Stimulated activated naive B cell treated with anti-CD40 and anti-IgM and Interleukin-4, amounts not matched to agents 10 μg/mL and 1 μg/mL and 100 μg/mL, for 72 hours (primary cell): ENCODE measurements at regions not wholly inside any gene's neighbourhood (a gene's known extent, or its start where the extent isn't known, plus 50 kb on each side); places are given as distances from the start of the nearest gene placed in this dataset.
"Not testable (repeated sequence)": the region's sequence is repeated elsewhere in the genome, so short reads cannot be mapped to it uniquely, and the experiment has no call there.

Experiments
- ATAC-seq, 2 donors: fragments of 150-1000 bp; cut with Tn5 transposase; replicated peaks; 2 replicates each; pipeline ENCODE4 v1.10.0; 2021; ENCODE audit warnings: moderate library complexity in 1 of 2
- DNase-seq: peaks from one replicate; pipeline ENCODE4 v3.0.0; 2021
- H3K27ac Mint-ChIP-seq: one replicate; pipeline ENCODE4 v1.8.0; 2022; ENCODE audit warnings: mild to moderate bottlenecking, mixed read lengths
- H3K27me3 Mint-ChIP-seq, 2 donors: one replicate each; pipeline ENCODE4 v1.8.0; 2022; ENCODE audit warnings: mixed read lengths in 2 of 2
- H3K36me3 Mint-ChIP-seq, 2 donors: one replicate each; pipeline ENCODE4 v1.8.0; 2022; ENCODE audit warnings: mixed read lengths in 2 of 2, mild to moderate bottlenecking in 1 of 2
- H3K4me1 Mint-ChIP-seq, 2 donors: one replicate each; pipeline ENCODE4 v1.8.0; 2022; ENCODE audit warnings: mixed read lengths in 2 of 2, mild to moderate bottlenecking in 1 of 2
- H3K4me3 Mint-ChIP-seq, 2 donors: one replicate each; pipeline ENCODE4 v1.8.0; 2022; ENCODE audit warnings: mild to moderate bottlenecking in 2 of 2, mixed read lengths in 2 of 2, moderate library complexity in 1 of 2
- H3K9me3 Mint-ChIP-seq, 2 donors: one replicate each; pipeline ENCODE4 v1.8.0; 2022; ENCODE audit warnings: mixed read lengths in 2 of 2, mild to moderate bottlenecking in 1 of 2

DNA sequence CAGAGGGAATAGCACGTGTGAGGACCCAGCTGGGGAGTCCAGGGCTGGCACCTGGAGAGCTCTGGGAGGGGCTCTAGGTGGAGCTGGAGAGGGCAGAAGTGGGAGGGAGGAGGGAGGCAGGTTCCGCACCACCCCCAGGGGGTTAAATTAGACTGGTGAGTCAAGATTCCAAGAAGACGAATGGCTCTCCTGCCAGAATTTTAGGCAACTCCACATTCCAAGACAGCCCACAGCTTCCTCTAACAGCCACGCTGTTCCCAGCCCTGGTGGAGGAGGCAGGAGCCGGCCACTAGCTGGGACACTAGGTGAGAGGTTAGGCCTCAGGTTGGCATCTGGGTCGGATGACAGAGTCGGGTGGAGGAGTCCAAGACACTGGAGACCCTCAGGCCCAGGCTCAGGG is 60.2 kb downstream of the TFAP2C start:
- H3K27ac Mint-ChIP-seq, result no peak overlapping the region
- no peaks in the 10 kb centered on the region for H3K4me1 Mint-ChIP-seq
- H3K27me3 Mint-ChIP-seq, result peaks cover 3 to 15% of the 10 kb centered on the region in 2 donors
- ATAC-seq, result no peak
- H3K36me3 Mint-ChIP-seq, result no peaks in the 10 kb centered on the region
- DNase-seq, result no peak
- H3K9me3 Mint-ChIP-seq, result peaks cover 2 to 3% of the 10 kb centered on the region in 2 donors
- no peak overlapping the region for H3K4me3 Mint-ChIP-seq

DNA sequence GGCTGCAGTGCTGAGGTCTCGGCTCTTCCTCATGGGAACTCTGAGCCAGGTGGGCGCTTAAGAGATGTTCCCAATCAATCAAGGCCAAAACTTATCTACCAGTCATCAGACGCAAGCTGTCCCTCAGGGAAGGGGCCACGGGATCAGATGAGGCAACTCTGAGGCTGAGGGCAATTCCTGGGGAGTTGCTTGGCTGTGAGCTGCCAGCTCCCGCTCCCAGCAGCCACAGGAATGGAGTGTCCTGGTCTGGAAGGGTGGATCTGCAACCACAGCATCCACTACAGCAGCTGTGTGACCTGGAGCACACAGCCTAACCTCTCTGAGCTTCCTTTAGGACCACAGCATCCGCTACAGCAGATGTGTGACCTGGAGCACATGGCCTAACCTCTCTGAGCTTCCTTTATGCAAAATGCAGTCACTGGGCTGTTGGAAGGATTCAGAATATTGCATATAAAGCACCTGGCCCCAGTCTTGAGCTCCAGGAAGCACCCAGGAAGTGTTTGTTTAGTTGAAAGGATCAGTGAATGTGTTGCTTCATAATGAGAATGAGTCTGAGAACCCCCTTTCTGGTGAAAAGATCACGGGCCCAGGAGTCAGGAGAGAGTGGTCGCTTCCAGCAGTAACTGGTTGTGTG is 60.9 kb downstream of the TFAP2C start:
- no peaks in the 10 kb centered on the region for H3K36me3 Mint-ChIP-seq
- DNase-seq (no peak), ATAC-seq (no peak)
- H3K27me3 Mint-ChIP-seq, result peaks cover 3 to 15% of the 10 kb centered on the region in 2 donors
- no peak overlapping the region for H3K27ac Mint-ChIP-seq
- peaks cover 2 to 3% of the 10 kb centered on the region in 2 donors for H3K9me3 Mint-ChIP-seq
- no peaks in the 10 kb centered on the region for H3K4me1 Mint-ChIP-seq
- no peak overlapping the region for H3K4me3 Mint-ChIP-seq

DNA sequence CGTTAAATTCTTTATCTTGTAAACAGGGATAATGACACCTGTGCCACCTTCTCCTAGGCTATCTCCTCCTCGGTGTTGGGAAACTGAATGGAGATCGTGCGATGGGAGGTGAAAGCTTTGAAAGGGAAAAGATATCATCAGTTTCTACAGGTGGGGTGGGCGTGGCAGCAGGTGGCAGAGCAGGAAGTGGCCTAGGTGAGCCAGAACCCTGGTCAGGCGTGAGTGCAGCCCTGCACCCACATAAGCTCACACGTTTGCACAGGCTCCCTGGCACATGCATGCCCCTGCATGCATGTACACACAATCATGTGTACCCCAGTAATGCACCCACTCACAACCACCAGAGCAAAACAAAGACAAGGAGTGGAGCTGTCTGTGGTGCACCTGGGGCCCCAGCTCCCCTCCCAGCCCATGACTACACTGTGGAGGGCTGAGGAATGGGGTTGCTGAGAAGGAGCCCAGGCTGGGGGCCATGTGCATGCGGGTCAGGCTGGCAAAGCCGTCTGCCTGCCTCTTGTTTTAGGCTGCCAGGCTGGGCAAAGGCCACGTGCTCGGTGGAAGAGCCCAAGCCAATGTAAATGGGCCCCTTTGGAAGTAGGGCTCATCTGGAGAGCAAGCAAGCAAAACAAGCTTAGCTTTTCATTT is 61.5 kb downstream of the TFAP2C start:
- H3K27me3 Mint-ChIP-seq, result peaks cover 3 to 15% of the 10 kb centered on the region in 2 donors
- H3K27ac Mint-ChIP-seq, result no peak overlapping the region

DNA sequence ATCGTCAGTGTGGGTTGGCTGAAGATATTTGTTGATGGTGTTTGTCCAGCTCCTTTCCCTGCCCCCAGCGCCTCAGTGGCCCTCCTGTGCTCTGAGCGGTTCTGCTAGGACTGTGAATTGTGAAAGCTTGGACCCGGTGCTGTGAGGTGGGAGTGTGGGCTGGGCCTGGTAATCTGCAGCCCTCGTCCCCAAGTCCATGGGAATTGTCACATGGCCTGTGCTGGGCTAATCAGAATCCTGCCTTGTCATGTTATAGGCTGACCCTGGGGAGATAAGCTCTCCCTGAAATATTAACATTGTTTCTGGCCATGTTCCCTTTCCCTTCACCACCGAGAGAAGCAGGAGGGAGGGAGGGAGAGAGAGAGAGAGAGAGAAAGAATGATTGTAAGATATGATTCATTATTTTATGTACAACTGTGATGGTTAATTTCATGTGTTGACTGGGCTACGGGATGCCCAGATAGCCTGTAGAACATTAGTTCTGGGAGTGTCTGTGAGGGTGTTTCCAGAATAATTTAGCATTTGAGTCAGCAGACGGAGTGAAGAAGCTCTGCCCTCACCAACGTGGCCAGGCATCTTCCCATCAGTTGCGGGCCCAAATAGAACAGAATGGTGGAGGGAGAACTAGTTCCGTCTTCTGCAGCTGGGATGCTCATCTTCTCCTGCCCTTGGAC is 62.4 kb downstream of the TFAP2C start:
- H3K27me3 Mint-ChIP-seq, result peaks cover 3 to 15% of the 10 kb centered on the region in 2 donors
- no peak for DNase-seq
- no peak overlapping the region for H3K27ac Mint-ChIP-seq
- no peaks in the 10 kb centered on the region for H3K36me3 Mint-ChIP-seq
- no peak overlapping the region for H3K4me3 Mint-ChIP-seq
- ATAC-seq, result no peak
- no peaks in the 10 kb centered on the region for H3K4me1 Mint-ChIP-seq
- H3K9me3 Mint-ChIP-seq, result peaks cover 3 to 4% of the 10 kb centered on the region in 2 donors

More for the DNA sequence above, 61.5 kb downstream of the TFAP2C start:
- Mint-ChIP-seq H3K4me1 (no peaks in the 10 kb centered on the region), H3K9me3 (peaks cover 3 to 4% of the 10 kb centered on the region in 2 donors), H3K4me3 (no peak overlapping the region), H3K36me3 (no peaks in the 10 kb centered on the region)
- ATAC-seq (no peak), DNase-seq (no peak)

DNA sequence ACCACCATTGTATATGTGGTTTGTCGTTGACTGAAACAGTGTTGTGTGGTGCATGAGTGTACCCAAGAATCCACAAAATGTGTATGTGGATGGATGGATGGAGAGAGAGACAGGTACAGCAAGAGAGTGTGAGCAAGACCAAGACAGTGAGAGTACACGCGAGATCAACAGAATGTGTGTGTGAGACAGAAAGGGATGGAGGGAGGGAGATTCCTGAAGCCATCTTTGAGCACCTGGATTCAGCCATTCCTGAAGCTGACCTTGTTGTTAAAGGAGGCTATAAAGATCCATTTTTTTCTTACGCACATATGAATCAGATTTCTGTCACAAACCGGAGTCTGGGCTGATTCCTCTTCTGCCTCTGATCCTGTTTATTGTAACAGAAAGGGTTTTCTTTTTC is 64.1 kb downstream of the TFAP2C start:
- no peak overlapping the region for H3K27ac Mint-ChIP-seq
- peaks cover 3 to 4% of the 10 kb centered on the region in 2 donors for H3K9me3 Mint-ChIP-seq
- no peak overlapping the region for H3K4me3 Mint-ChIP-seq
- H3K4me1 Mint-ChIP-seq, result no peaks in the 10 kb centered on the region
- H3K36me3 Mint-ChIP-seq, result no peaks in the 10 kb centered on the region
- ATAC-seq (no peak), DNase-seq (no peak)
- H3K27me3 Mint-ChIP-seq, result peaks cover 3 to 15% of the 10 kb centered on the region in 2 donors

DNA sequence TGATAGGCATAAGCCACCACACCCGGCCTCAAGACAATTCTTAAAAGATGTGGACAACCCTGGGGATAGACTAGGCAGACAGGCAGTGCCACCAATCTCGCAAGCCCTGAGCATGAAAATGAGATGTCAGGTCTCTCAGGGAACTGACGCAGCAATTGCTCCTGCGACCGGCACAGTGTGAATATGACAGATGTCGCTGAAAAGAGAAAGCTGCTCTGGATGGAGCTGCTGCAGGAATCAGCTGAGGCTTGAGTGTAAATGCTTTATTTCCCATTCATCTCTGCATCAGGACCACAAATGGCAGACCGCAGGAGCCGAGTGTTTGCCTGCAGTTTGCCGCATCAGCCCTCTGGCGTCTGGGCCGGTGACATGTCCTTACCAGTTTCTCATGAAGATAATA is 68.4 kb downstream of the TFAP2C start:
- no peak for DNase-seq
- H3K36me3 Mint-ChIP-seq, result no peaks in the 10 kb centered on the region
- no peak overlapping the region for H3K4me3 Mint-ChIP-seq
- H3K4me1 Mint-ChIP-seq, result no peaks in the 10 kb centered on the region
- ATAC-seq, result no peak
- H3K27me3 Mint-ChIP-seq, result peaks cover 3 to 6% of the 10 kb centered on the region in 2 donors
- H3K27ac Mint-ChIP-seq, result no peak overlapping the region
- peaks cover 3 to 6% of the 10 kb centered on the region in 2 donors for H3K9me3 Mint-ChIP-seq

DNA sequence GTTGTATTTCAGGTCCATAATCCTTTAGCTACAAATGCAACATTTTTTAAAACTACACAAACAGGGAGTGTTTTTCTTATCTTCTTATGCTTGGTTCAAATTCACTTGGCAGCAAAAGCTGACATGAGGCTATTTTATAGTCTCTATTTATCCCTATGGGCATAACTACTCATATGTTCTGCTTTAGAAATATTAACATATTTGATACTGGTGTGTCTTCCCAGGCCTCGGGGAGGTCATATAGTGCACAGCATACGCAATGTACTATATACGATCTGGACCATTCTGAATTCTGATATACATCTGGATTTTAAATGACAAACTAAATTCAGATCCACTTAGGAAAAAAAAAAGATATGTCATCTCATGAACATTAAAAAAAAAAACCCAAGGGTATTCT is 69.2 kb downstream of the TFAP2C start:
- H3K4me1 Mint-ChIP-seq, result no peaks in the 10 kb centered on the region
- DNase-seq (no peak), ATAC-seq (no peak)
- no peak overlapping the region for H3K4me3 Mint-ChIP-seq
- no peak overlapping the region for H3K27ac Mint-ChIP-seq
- H3K27me3 Mint-ChIP-seq, result peaks cover 0 to 6% of the 10 kb centered on the region in 2 donors
- peaks cover 0 to 4% of the 10 kb centered on the region in 2 donors for H3K9me3 Mint-ChIP-seq
- no peaks in the 10 kb centered on the region for H3K36me3 Mint-ChIP-seq

DNA sequence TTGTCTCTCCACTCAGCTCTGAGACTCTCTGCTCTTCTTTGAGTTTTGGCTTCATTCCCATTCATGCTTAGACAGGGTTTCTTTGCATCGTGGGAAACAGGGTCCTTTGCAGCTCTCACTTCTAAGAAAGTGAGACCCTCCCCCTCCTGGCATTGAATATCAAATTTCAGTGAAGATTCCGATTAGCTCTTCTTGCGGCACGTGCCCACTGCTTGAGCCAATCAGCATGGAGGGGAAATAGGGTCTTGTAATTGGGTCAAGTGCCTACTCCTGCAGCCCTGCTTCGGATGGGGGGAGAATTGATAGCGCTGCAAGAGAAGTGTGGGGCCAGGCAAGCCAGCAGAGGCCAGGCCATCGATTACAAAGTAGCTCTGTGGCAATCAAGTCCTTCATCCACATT is 69.6 kb downstream of the TFAP2C start:
- Mint-ChIP-seq H3K9me3 (peaks cover 0 to 4% of the 10 kb centered on the region in 2 donors), H3K4me3 (no peak overlapping the region), H3K4me1 (no peaks in the 10 kb centered on the region), H3K27me3 (peaks cover 0 to 6% of the 10 kb centered on the region in 2 donors), H3K27ac (no peak overlapping the region), H3K36me3 (no peaks in the 10 kb centered on the region)
- ATAC-seq, result no peak
- no peak for DNase-seq

DNA sequence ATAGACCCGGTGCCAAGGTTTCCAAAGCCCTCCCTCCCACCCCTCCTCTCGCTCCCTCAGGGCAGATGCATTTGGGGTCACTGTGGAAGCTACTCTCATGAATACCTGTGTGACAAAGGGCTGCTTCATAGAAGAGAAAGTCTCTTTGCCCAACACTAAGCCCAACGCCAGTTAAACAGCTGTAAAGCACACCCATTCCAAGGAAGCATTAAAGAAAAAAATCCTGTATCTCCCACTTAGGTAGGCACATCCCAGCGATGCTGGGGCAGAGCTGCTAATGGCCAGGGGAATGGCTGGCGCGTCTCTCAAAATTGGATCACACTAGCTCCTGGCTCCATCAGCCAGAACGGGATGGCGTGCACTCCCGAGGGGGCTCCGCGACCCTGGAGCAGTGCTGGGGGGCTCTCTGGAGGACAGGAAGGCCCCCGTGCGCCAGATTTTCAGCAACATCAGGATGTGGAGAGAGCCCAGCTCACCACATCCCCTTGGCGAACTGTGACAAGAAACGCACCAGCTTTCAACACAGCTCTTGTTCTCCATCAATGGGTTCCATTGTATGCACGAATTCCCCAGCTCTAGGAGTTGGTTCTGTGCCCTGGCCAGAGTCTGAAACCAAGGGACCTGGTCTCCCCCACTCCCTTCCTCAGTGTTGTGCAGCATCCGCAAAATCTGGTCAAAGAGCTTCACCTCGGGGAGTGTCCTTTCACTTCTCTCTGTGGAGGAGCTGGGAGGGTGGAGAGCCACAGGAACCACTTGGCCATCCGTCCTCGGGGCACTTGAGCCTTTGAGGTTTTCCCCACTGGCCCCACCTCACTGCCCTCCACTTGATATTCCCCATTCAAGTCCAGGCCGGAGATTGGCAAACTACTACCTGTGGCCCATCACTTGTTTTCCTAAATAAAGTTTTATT is 74.1 kb downstream of the TFAP2C start:
- Mint-ChIP-seq H3K27me3 (peaks cover 4 to 6% of the 10 kb centered on the region in 2 donors), H3K4me1 (no peaks in the 10 kb centered on the region), H3K4me3 (no peak overlapping the region), H3K36me3 (no peaks in the 10 kb centered on the region), H3K27ac (no peak overlapping the region), H3K9me3 (peaks cover 2 to 4% of the 10 kb centered on the region in 2 donors)
- DNase-seq, result no peak
- no peak for ATAC-seq

DNA sequence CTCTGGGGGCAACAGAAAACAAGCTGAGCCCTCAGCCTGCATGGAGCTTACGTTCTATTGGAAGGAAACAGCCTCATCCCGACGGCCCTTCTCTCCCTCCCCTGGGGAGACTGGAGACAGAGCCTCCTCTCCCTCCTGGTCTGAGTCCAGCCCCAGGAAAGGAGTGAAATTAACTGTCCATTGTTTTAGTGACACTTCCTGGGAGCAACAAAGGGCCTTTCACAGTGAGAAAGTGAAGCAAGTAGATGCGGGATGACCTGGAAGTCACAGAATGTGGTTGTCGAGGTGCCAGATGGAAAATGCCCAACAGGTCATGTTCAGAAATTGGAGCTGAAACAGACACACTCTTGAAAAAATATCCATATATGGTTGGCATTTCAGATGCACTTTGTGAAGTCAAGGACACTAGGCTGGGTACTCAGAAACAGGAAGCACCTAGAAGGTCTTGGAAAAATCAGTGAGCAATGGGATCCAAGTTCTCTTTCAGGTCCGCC is 77.8 kb downstream of the TFAP2C start:
- peaks cover 9 to 14% of the 10 kb centered on the region in 2 donors for H3K27me3 Mint-ChIP-seq
- no peak overlapping the region for H3K27ac Mint-ChIP-seq
- no peak for DNase-seq
- no peaks in the 10 kb centered on the region for H3K4me1 Mint-ChIP-seq
- H3K36me3 Mint-ChIP-seq, result no peaks in the 10 kb centered on the region
- peaks cover 4% of the 10 kb centered on the region in 2 donors for H3K9me3 Mint-ChIP-seq
- H3K4me3 Mint-ChIP-seq, result no peak overlapping the region
- no peak for ATAC-seq

DNA sequence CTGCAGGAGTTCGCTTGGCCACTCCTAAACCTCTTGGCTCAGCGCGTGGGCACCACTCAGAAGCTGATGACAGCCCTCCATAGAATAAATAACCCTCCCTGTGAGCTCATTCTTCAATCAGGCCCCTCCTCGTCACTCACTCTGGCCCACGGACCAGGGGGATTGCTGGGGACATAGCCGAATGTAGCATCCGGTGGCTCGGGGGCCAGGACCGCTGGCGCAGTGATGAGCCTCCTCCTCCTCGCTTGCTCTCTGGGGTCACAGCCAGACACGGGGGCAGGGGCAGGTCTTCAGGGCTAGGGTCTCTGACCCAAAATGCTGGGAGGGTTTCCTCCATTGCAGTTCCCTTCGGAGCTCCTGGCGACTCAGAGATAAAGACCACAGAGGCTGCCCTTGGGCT is 79.9 kb downstream of the TFAP2C start:
- H3K36me3 Mint-ChIP-seq, result no peaks in the 10 kb centered on the region
- H3K4me3 Mint-ChIP-seq, result no peak overlapping the region
- DNase-seq (no peak), ATAC-seq (no peak)
- H3K4me1 Mint-ChIP-seq, result no peaks in the 10 kb centered on the region
- peaks cover 9 to 16% of the 10 kb centered on the region in 2 donors for H3K27me3 Mint-ChIP-seq
- H3K9me3 Mint-ChIP-seq, result peaks cover 4% of the 10 kb centered on the region in 2 donors
- no peak overlapping the region for H3K27ac Mint-ChIP-seq

DNA sequence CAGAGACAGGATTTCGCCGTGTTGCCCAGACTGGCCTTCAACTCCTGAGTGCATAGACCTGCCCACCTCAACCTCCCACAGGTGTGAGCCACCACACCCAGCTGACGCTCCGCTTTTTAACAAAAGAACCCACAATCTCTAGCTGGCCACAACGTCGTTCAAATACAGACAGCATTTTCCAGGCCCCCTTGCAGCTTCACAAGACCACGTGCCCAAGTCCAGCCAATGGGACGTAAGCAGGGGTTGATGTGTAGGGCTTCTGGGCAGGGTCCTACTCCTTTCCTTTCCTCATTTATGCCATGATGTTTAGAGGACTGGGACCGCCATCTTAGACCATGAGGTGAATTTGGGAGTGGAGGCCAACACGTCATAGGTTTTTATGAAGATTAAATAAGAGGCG is 81.0 kb downstream of the TFAP2C start:
- no peak for DNase-seq
- Mint-ChIP-seq H3K9me3 (peaks cover 4% of the 10 kb centered on the region in 2 donors), H3K4me1 (no peaks in the 10 kb centered on the region), H3K27ac (no peak overlapping the region), H3K27me3 (peaks cover 11 to 18% of the 10 kb centered on the region in 2 donors), H3K4me3 (no peak overlapping the region), H3K36me3 (no peaks in the 10 kb centered on the region)
- no peak for ATAC-seq

DNA sequence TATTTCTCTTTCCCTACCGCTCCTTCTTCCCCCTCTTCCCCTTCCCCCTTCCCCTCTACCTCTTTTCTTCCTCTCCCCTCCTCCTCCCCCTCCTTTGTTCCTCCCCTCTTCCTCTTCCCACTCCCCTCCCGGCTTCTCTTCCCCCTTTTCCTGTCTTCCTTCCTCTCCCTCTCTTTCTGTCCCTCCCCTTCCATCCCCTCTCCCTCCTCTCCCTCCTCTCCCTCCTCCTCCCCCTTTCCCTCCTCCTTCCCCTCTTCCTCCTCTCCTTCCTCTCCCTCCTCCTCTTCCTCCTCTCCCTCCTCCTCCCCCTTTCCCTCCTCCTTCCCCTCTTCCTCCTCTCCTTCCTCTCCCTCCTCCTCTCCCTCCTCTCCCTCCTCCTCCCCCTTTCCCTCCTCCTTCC is 81.5 kb downstream of the TFAP2C start:
- DNase-seq, H3K4me3 Mint-ChIP-seq, H3K27ac Mint-ChIP-seq, ATAC-seq, H3K9me3 Mint-ChIP-seq, H3K36me3 Mint-ChIP-seq, H3K4me1 Mint-ChIP-seq: not testable (repeated sequence)
- H3K27me3 Mint-ChIP-seq, result peaks cover 16 to 22% of the 10 kb centered on the region in 2 donors

DNA sequence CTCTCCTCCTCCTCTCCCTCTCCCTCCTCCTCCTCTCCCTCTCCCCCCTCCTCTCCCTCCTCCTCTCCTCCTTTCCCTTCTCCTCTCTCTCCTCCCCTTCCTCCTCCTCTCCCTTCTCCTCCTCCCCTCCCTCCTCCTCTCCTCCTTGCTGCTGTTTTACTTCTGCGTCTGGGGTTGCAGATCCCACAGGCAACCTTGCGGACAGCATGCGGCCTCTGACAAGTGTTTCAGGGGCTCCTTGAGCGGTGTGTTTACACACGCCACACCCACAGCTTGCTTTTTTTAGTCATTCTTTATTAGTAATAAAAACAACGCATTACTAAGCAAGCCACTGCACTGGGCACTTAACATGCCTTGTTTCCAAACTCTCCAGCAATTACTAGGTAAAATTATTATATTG is 81.9 kb downstream of the TFAP2C start:
- no peak overlapping the region for H3K4me3 Mint-ChIP-seq
- H3K9me3 Mint-ChIP-seq, result peaks cover 1 to 4% of the 10 kb centered on the region in 2 donors
- DNase-seq, result no peak
- H3K36me3 Mint-ChIP-seq, result no peaks in the 10 kb centered on the region
- H3K4me1 Mint-ChIP-seq, result no peaks in the 10 kb centered on the region
- peaks cover 20 to 22% of the 10 kb centered on the region in 2 donors for H3K27me3 Mint-ChIP-seq
- H3K27ac Mint-ChIP-seq, result no peak overlapping the region
- ATAC-seq, result no peak
